HG02852 (cell line): ENCODE measurements at regions not wholly inside any gene's neighbourhood (a gene's known extent, or its start where the extent isn't known, plus 50 kb on each side); places are given as distances from the start of the nearest gene placed in this dataset.
"Not testable (repeated sequence)": the region's sequence is repeated elsewhere in the genome, so short reads cannot be mapped to it uniquely, and the experiment has no call there.

Source experiments
- ATAC-seq: cut with Tn5 transposase; IDR thresholded peaks from one replicate; pipeline ENCODE4 v1.9.1; 2021; ENCODE audit warnings: mild to moderate bottlenecking, moderate library complexity; ENCODE audit not compliant: unreplicated experiment

GRCh38 chr17:13862346-13862745 lies 207.0 kb upstream of the COX10 start:
- no peak for ATAC-seq

GRCh38 chr17:13863436-13863835 lies 205.9 kb upstream of the COX10 start:
- ATAC-seq: no peak

- no peak for ATAC-seq
Observed at GRCh38 chr17:13864521-13864920, 204.8 kb upstream of the COX10 start.

- ATAC-seq: no peak
Observed at GRCh38 chr17:13865650-13866049, 203.7 kb upstream of the COX10 start.

GRCh38 chr17:13869331-13869940 lies 199.9 kb upstream of the COX10 start:
- ATAC-seq: no peak

- no peak for ATAC-seq
Observed at GRCh38 chr17:13871261-13871660, 198.0 kb upstream of the COX10 start.

GRCh38 chr17:13874134-13874533 lies 195.2 kb upstream of the COX10 start:
- no peak for ATAC-seq

- ATAC-seq: no peak
Observed at GRCh38 chr17:13874817-13875216, 194.5 kb upstream of the COX10 start.

- no peak for ATAC-seq
Observed at GRCh38 chr17:13879961-13880466, 189.3 kb upstream of the COX10 start.

- no peak for ATAC-seq
Observed at GRCh38 chr17:13883659-13884058, 185.6 kb upstream of the COX10 start.

- no peak for ATAC-seq
Observed at GRCh38 chr17:13884347-13884746, 185.0 kb upstream of the COX10 start.

- no peak for ATAC-seq
Observed at GRCh38 chr17:13885550-13885949, 183.8 kb upstream of the COX10 start.

- no peak for ATAC-seq
Observed at GRCh38 chr17:13885953-13886889, 183.1 kb upstream of the COX10 start.

- ATAC-seq: no peak
Observed at GRCh38 chr17:13888056-13888609, 181.2 kb upstream of the COX10 start.

GRCh38 chr17:13908971-13909370 lies 160.3 kb upstream of the COX10 start:
- ATAC-seq: not testable (repeated sequence)

- ATAC-seq: no peak
Observed at GRCh38 chr17:13909901-13910519, 159.3 kb upstream of the COX10 start.

GRCh38 chr17:13917634-13918033 lies 151.7 kb upstream of the COX10 start:
- no peak for ATAC-seq

GRCh38 chr17:13918247-13918646 lies 151.1 kb upstream of the COX10 start:
- ATAC-seq: no peak

- ATAC-seq: no peak
Observed at GRCh38 chr17:13919818-13920217, 149.5 kb upstream of the COX10 start.

- no peak for ATAC-seq
Observed at GRCh38 chr17:13920413-13920812, 148.9 kb upstream of the COX10 start.
